H1 (cell line): ENCODE measurements at regions not wholly inside any gene's neighbourhood (a gene's known extent, or its start where the extent isn't known, plus 50 kb on each side); places are given as distances from the start of the nearest gene placed in this dataset.

Source experiments
- EGR1 ChIP-seq: IDR thresholded peaks from 2 replicates; pipeline ENCODE4 v1.6.1; 2011; ENCODE audit warnings: low read depth, low read length, borderline replicate concordance
- FOSL1 ChIP-seq: IDR thresholded peaks from 2 replicates; pipeline ENCODE4 v1.6.1; 2011; ENCODE audit warnings: mild to moderate bottlenecking, low read depth, low read length, moderate library complexity; ENCODE audit not compliant: insufficient read depth
- HDAC2 ChIP-seq, 2 experiments: fragments of 300-600 bp in 1 of 2; sonication (generic) in 1 of 2; IDR thresholded peaks; 2 replicates each; pipeline ENCODE4 v1.6.1; 2011 to 2012; ENCODE audit warnings: low read depth in 2 of 2, low read length in 2 of 2, mild to moderate bottlenecking in 2 of 2, moderate library complexity in 2 of 2, borderline replicate concordance in 1 of 2, inconsistent platforms in 1 of 2
- RXRA ChIP-seq: IDR thresholded peaks from 2 replicates; pipeline ENCODE4 v1.6.1; 2011; ENCODE audit warnings: low read depth, mild to moderate bottlenecking, low read length, moderate library complexity; ENCODE audit not compliant: insufficient read depth
- SIX5 ChIP-seq: IDR thresholded peaks from 2 replicates; pipeline ENCODE4 v1.6.1; 2011; ENCODE audit warnings: mild to moderate bottlenecking, low read depth, low read length
- SP1 ChIP-seq: IDR thresholded peaks from 2 replicates; pipeline ENCODE4 v1.6.1; 2011; ENCODE audit warnings: low read depth, low read length
- SP2 ChIP-seq: IDR thresholded peaks from 2 replicates; pipeline ENCODE4 v1.6.1; 2012; ENCODE audit warnings: mild to moderate bottlenecking, low read length, inconsistent platforms

- no peak for TF ChIP-seq RXRA
- no peak for TF ChIP-seq SP2
- TF ChIP-seq SIX5 = no peak
- TF ChIP-seq EGR1 = no peak
- no peak for TF ChIP-seq FOSL1
- no peak for TF ChIP-seq HDAC2 (IDR thresholded peaks at IDR 0.05; ENCODE audit: borderline replicate concordance in 1 of 2, low read depth in 2 of 2, low read length in 2 of 2)
- TF ChIP-seq SP1 = no peak
Observed at GRCh38 chr15:69978603-69979002, 119.1 kb downstream of the TLE3 start (continued).
